Prostate gland (tissue), 2 donors: ENCODE measurements at regions not wholly inside any gene's neighbourhood (a gene's known extent, or its start where the extent isn't known, plus 50 kb on each side); places are given as distances from the start of the nearest gene placed in this dataset.
"Not testable (repeated sequence)": the region's sequence is repeated elsewhere in the genome, so short reads cannot be mapped to it uniquely, and the experiment has no call there.

ENCODE experiments used
- DNase-seq: peaks from one replicate; pipeline ENCODE4 v3.0.0-alpha.2; 2019; ENCODE audit warnings: low spot score
- H3K27ac ChIP-seq, 2 donors: fragments of 200-600 bp; sonication (generic); 2 replicates each; pipeline ENCODE4 v1.5.1; 2017 to 2019
- H3K27me3 ChIP-seq: fragments of 200-600 bp; sonication (generic); replicated peaks from 2 replicates; pipeline ENCODE4 v1.5.1; 2019; ENCODE audit not compliant: insufficient read depth
- H3K36me3 ChIP-seq, 2 donors: fragments of 200-600 bp; sonication (generic); 1 replicate in 1 of 2; 2 replicates in 1 of 2; pipeline versions ENCODE4 v1.5.1 to v1.8.1; 2017 to 2019
- H3K4me1 ChIP-seq: fragments of 200-600 bp; sonication (generic); replicated peaks from 2 replicates; pipeline ENCODE4 v1.5.1; 2019
- H3K4me3 ChIP-seq, 2 donors: fragments of 200-600 bp; sonication (generic); 2 replicates each; pipeline ENCODE4 v1.5.1; 2017 to 2019
- H3K9me3 ChIP-seq: fragments of 200-600 bp; sonication (generic); 2 replicates; pipeline ENCODE4 v1.5.1; 2017
- CTCF ChIP-seq, 4 experiments: fragments of 200-600 bp in 2 of 4; fragments of 450-650 bp in 2 of 4; sonication (generic) in 2 of 4; IDR thresholded peaks; 1 replicate in 3 of 4; 2 replicates in 1 of 4; pipeline ENCODE4 v1.5.1; 2016 to 2019; ENCODE audit warnings: antibody characterized with exemption in 4 of 4, mild to moderate bottlenecking in 2 of 4, moderate library complexity in 2 of 4
- POLR2A ChIP-seq: fragments of 450-650 bp; IDR thresholded peaks from one replicate; pipeline ENCODE4 v1.6.1; 2016; ENCODE audit warnings: antibody characterized with exemption, mild to moderate bottlenecking
- POLR2AphosphoS5 ChIP-seq: sonication (generic); formaldehyde crosslinking; IDR thresholded peaks from one replicate; pipeline ENCODE4 v1.6.1; 2017; ENCODE audit warnings: antibody characterized with exemption
- WGBS: methylation state at CpG from one replicate; pipeline ENCODE4 v1.1.5; 2018; 5-methylcytosine and 5-hydroxymethylcytosine counted together
- intact Hi-C: fragments of 100-400 bp; cut with DNase I; formaldehyde crosslinking; loops from one replicate; pipeline ENCODE4 v1.14.2; 2022

DNA sequence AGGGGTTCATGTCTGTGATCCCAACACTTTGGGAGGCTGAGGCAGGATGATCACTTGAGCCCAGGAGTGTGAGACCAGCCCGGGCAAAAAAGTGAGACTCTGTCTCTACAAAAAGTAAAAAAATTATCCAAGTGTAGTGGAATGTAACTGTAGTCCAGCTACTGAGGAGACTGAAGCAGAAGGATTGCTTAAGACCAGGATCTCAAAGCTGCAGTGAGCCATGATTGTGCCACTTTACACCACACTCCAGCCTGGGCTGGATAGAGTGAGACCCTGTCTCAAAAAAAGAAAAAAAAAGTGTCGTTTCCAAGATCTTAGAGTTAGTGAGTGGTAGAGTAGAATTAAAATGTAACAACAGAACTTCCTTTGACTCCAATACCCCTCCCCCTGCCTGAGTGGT, 589.4 kb upstream of the MBL2 start:
- H3K4me3 ChIP-seq, result no peak overlapping the region
- 67% methylated on average over 2 of the region's 2 CpGs for WGBS
- intact Hi-C loops, result no loop called here
- H3K4me1 ChIP-seq, result no peaks in the 10 kb centered on the region
- H3K9me3 ChIP-seq, result no peaks in the 10 kb centered on the region
- TF ChIP-seq POLR2AphosphoS5, result no peak
- TF ChIP-seq CTCF (IDR thresholded peaks at IDR 0.05), result no peak
- TF ChIP-seq POLR2A, result no peak
- no peaks in the 10 kb centered on the region for H3K27me3 ChIP-seq
- no peak overlapping the region for H3K27ac ChIP-seq
- no peak for DNase-seq
- no peaks in the 10 kb centered on the region for H3K36me3 ChIP-seq

GRCh38 chr10:53361281-53361680, 588.7 kb upstream of the MBL2 start:
- Histone ChIP-seq H3K4me3 (no peak overlapping the region), H3K4me1 (no peaks in the 10 kb centered on the region), H3K9me3 (no peaks in the 10 kb centered on the region), H3K27ac (no peak overlapping the region), H3K27me3 (no peaks in the 10 kb centered on the region), H3K36me3 (no peaks in the 10 kb centered on the region)
- DNase-seq, result no peak
- intact Hi-C loops, result no loop called here
- TF ChIP-seq POLR2AphosphoS5 (no peak), CTCF (IDR thresholded peaks at IDR 0.05) (no peak), POLR2A (no peak)
- 95% methylated on average over 1 of the region's 1 CpG for WGBS

DNA sequence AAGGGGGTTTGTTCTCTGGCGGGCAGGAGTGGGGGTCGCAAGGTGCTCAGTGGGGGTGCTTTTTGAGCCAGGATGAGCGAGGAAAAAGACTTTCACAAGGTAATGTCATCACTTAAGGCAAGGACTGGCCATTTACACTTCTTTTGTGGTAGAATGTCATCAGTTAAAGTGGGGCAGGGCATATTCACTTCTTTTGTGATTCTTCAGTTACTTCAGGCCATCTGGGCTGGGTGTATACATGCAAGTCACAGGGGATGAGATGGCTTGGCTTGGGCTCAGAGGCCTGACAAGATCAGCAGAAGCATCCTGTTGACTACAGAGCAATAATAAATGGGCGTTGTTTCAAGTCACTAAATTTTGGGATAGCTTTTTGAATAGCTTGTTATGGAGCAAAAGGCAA, 586.4 kb upstream of the MBL2 start:
- intact Hi-C loops, result not testable (repeated sequence)
- 74% methylated on average over 4 of the region's 4 CpGs for WGBS

GRCh38 chr10:53358536-53358935, 586.0 kb upstream of the MBL2 start:
- no peak for DNase-seq

More for the DNA sequence above, 586.4 kb upstream of the MBL2 start:
- H3K27ac ChIP-seq, H3K27me3 ChIP-seq, H3K4me3 ChIP-seq, DNase-seq, H3K36me3 ChIP-seq, H3K9me3 ChIP-seq, H3K4me1 ChIP-seq: not testable (repeated sequence)

GRCh38 chr10:53357587-53357986, 585.0 kb upstream of the MBL2 start:
- H3K36me3 ChIP-seq, result no peaks in the 10 kb centered on the region
- no peaks in the 10 kb centered on the region for H3K9me3 ChIP-seq
- H3K4me1 ChIP-seq, result no peaks in the 10 kb centered on the region
- DNase-seq, result no peak
- no peak overlapping the region for H3K27ac ChIP-seq
- TF ChIP-seq POLR2AphosphoS5 (no peak), POLR2A (no peak), CTCF (IDR thresholded peaks at IDR 0.05) (no peak)
- intact Hi-C loops, result no loop called here
- no peaks in the 10 kb centered on the region for H3K27me3 ChIP-seq
- H3K4me3 ChIP-seq, result no peak overlapping the region

More at GRCh38 chr10:53358536-53358935, 586.0 kb upstream of the MBL2 start:
- no peak overlapping the region for H3K27ac ChIP-seq
- H3K27me3 ChIP-seq, result no peaks in the 10 kb centered on the region
- WGBS, result 75% methylated on average over 4 of the region's 4 CpGs
- no peaks in the 10 kb centered on the region for H3K9me3 ChIP-seq
- H3K36me3 ChIP-seq, result no peaks in the 10 kb centered on the region
- no peaks in the 10 kb centered on the region for H3K4me1 ChIP-seq
- intact Hi-C loops, result no loop called here
- H3K4me3 ChIP-seq, result no peak overlapping the region
- TF ChIP-seq CTCF (IDR thresholded peaks at IDR 0.05), result no peak
- TF ChIP-seq POLR2A, result no peak
- no peak for TF ChIP-seq POLR2AphosphoS5
